ENCODE measurements at regions not wholly inside any gene's neighbourhood (a gene's known extent, or its start where the extent isn't known, plus 50 kb on each side); places are given as distances from the start of the nearest gene placed in this dataset.

DNA sequence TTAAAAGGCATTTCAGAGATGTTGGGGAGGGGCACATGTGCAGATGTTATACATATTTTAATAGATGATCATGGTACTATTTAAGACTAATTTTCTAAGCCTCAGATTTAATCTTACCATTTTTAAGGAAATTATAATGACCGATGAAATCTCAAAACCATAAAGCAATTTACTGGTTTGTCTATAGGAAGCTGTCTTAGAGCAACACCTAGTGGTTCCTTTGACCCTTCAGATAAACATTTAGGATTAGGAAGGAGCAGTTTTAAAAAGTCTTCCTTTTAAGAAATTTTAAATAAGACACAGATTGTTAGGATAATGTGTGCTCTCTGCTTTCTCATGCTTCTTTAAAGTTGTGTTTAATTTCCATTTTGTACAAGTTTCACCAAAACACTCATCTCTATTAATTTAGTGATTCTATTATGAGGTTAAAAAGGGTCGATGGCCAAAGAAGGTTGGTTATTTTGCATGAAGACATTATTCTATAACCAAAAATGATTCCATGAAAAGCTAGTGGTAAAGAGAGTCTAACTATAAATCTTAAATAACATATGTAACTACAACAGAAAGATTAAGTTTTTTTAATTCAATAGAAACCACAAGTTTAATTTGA, 376.4 kb downstream of the HACE1 start:
- peaks cover 0 to 3% (median 0%) of the 10 kb centered on the region in 4 donors for H3K27me3 ChIP-seq (ENCODE audit: control insufficient read depth in 4 of 4, insufficient read depth in 4 of 4, low read length in 3 of 4)
- H3K4me1 ChIP-seq (ENCODE audit: control insufficient read depth in 4 of 4, insufficient read depth in 4 of 4, low read length in 3 of 4) = no peaks in the 10 kb centered on the region
- no peak overlapping the region for H3K27ac ChIP-seq (ENCODE audit: low read depth in 1 of 2, low read length in 2 of 2)
- no peak overlapping the region for H3K9ac ChIP-seq (ENCODE audit: low read depth in 1 of 2, low read length in 2 of 2)
- WGBS = 22% methylated on average over 2 of the region's 2 CpGs
- no peaks in the 10 kb centered on the region for H3K36me3 ChIP-seq (ENCODE audit: control insufficient read depth in 4 of 4, insufficient read depth in 3 of 4, low read depth in 1 of 4, low read length in 3 of 4)
- no peak for DNase-seq (ENCODE audit: low spot score)
- H3K4me3 ChIP-seq (ENCODE audit: low read depth in 1 of 3, low read length in 3 of 3) = no peak overlapping the region
- H3K9me3 ChIP-seq (ENCODE audit: control insufficient read depth in 4 of 4, low read length in 3 of 4) = no peaks in the 10 kb centered on the region
- TF ChIP-seq TAF1 (conservative IDR thresholded peaks at IDR 0.05) (no peak), RAD21 (IDR thresholded peaks at IDR 0.05) (peak in 1 of 2 donors; percentile 14)

DNA sequence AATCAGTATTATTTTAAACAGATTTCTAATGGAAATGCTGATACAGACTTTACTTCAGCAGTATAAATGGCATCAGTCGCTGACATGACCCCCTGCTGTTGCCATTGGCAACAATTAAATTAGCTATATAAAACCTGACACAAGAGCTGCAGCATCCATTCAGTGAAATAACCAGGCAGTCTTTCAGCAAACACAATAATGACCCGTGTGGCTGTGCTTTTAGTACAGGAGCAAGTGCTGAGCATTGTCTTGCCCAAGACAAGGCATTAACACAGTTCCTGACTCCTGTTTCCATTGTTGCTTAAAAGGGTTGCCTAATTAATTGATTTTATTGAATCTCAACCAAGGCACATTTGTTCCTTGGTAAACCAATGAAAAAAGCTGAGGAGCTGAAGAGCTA, 382.1 kb downstream of the HACE1 start:
- Histone ChIP-seq H3K27me3 (ENCODE audit: control insufficient read depth in 4 of 4, insufficient read depth in 4 of 4, low read length in 3 of 4) (no peaks in the 10 kb centered on the region), H3K4me3 (ENCODE audit: low read depth in 1 of 3, low read length in 3 of 3) (no peak overlapping the region), H3K36me3 (ENCODE audit: control insufficient read depth in 4 of 4, insufficient read depth in 3 of 4, low read depth in 1 of 4, low read length in 3 of 4) (no peaks in the 10 kb centered on the region), H3K9ac (ENCODE audit: low read depth in 1 of 2, low read length in 2 of 2) (no peak overlapping the region), H3K9me3 (ENCODE audit: control insufficient read depth in 4 of 4, low read length in 3 of 4) (no peaks in the 10 kb centered on the region), H3K4me1 (ENCODE audit: control insufficient read depth in 4 of 4, insufficient read depth in 4 of 4, low read length in 3 of 4) (no peaks in the 10 kb centered on the region), H3K27ac (ENCODE audit: low read depth in 1 of 2, low read length in 2 of 2) (no peak overlapping the region)
- TF ChIP-seq, protein P1, sequence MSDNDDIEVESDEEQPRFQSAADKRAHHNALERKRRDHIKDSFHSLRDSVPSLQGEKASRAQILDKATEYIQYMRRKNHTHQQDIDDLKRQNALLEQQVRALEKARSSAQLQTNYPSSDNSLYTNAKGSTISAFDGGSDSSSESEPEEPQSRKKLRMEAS (IDR thresholded peaks at IDR 0.05) = no peak
- TF ChIP-seq FOXA1 (IDR thresholded peaks at IDR 0.05) = no peak
- WGBS = 61% methylated on average over 2 of the region's 2 CpGs
- DNase-seq (ENCODE audit: low spot score) = no peak

DNA sequence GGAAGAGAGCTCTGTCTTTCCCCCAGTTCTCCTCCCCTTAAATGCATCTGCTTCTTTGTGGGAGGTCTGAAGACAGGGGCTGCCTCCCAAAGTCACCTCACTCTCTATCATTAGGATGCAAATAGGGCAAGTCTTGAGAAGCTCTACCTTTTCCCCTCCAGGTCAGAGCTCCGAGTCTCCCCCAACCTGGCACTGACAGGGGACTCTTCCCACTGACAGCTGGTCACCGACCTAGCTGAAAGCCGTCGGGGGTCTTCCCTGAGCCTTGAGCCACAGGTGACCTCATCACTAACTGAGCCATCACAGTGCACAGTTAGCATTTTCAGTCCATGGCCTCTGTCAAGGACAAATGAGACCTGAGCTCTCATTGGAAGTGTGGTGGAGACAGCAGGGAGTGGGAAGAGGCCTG, 386.7 kb downstream of the HACE1 start:
- no peaks in the 10 kb centered on the region for H3K9me3 ChIP-seq (ENCODE audit: control insufficient read depth in 4 of 4, low read length in 3 of 4)
- WGBS = 39% methylated on average over 4 of the region's 4 CpGs
- no peak for DNase-seq (ENCODE audit: low spot score)
- H3K4me3 ChIP-seq (ENCODE audit: low read depth in 1 of 3, low read length in 3 of 3) = no peak overlapping the region
- H3K27ac ChIP-seq (ENCODE audit: low read depth in 1 of 2, low read length in 2 of 2) = no peak overlapping the region
- no peaks in the 10 kb centered on the region for H3K4me1 ChIP-seq (ENCODE audit: control insufficient read depth in 4 of 4, insufficient read depth in 4 of 4, low read length in 3 of 4)
- TF ChIP-seq HNF4G (IDR thresholded peaks at IDR 0.05) (no peak), FOXA1 (IDR thresholded peaks at IDR 0.05) (no peak), SP1 (IDR thresholded peaks at IDR 0.05) (no peak)
- TF ChIP-seq, protein P2, sequence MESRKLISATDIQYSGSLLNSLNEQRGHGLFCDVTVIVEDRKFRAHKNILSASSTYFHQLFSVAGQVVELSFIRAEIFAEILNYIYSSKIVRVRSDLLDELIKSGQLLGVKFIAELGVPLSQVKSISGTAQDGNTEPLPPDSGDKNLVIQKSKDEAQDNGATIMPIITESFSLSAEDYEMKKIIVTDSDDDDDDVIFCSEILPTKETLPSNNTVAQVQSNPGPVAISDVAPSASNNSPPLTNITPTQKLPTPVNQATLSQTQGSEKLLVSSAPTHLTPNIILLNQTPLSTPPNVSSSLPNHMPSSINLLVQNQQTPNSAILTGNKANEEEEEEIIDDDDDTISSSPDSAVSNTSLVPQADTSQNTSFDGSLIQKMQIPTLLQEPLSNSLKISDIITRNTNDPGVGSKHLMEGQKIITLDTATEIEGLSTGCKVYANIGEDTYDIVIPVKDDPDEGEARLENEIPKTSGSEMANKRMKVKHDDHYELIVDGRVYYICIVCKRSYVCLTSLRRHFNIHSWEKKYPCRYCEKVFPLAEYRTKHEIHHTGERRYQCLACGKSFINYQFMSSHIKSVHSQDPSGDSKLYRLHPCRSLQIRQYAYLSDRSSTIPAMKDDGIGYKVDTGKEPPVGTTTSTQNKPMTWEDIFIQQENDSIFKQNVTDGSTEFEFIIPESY (IDR thresholded peaks at IDR 0.05) = no peak
- no peak overlapping the region for H3K9ac ChIP-seq (ENCODE audit: low read depth in 1 of 2, low read length in 2 of 2)
- H3K36me3 ChIP-seq (ENCODE audit: control insufficient read depth in 4 of 4, insufficient read depth in 3 of 4, low read depth in 1 of 4, low read length in 3 of 4) = no peaks in the 10 kb centered on the region
- no peaks in the 10 kb centered on the region for H3K27me3 ChIP-seq (ENCODE audit: control insufficient read depth in 4 of 4, insufficient read depth in 4 of 4, low read length in 3 of 4)

DNA sequence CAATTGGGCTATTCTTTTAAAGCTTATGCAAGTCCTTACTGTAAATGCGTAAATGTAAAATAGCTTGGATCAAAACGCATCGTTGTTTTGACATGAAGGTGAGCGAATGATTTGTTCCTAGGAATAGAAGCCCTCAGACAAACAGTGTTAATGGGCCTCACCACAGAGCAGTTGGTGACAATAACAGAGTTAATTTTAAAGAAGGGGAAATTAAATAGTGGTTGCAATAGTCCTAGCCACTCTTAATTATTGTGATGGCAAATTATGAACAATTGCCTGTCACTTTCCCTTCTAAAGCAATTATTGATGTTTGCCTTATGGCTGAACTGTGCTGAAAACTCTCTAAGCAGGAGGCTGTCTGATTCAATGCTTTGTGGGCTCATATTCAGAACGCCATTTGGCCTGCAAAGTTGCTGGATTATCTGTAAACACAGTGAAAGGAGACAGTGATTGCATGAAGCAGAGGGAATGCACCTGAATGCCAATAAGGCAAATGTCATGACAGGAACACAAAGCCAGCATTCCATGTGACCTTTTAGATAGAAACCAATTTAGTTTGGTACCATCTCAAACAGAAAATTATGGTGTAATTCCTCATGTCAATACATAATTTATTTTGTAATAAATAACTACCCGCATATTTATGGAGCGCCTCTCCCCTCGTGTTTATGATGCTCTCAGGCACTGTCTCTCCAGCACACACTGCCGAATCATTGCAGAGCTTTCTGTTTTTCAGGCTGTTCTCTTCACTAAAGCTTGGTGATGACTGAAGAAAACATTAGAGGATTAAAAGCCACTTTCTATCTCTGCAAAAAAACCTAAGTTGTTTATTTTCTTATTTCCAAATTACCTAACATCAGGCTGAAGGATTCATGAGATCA, 387.5 kb downstream of the HACE1 start:
- no peak for DNase-seq (ENCODE audit: low spot score)
- H3K27ac ChIP-seq (ENCODE audit: low read depth in 1 of 2, low read length in 2 of 2) = no peak overlapping the region
- no peaks in the 10 kb centered on the region for H3K4me1 ChIP-seq (ENCODE audit: control insufficient read depth in 4 of 4, insufficient read depth in 4 of 4, low read length in 3 of 4)
- WGBS = 62% methylated on average over 9 of the region's 9 CpGs
- no peak overlapping the region for H3K4me3 ChIP-seq (ENCODE audit: low read depth in 1 of 3, low read length in 3 of 3)
- H3K9me3 ChIP-seq (ENCODE audit: control insufficient read depth in 4 of 4, low read length in 3 of 4) = no peaks in the 10 kb centered on the region
- no peak overlapping the region for H3K9ac ChIP-seq (ENCODE audit: low read depth in 1 of 2, low read length in 2 of 2)
- no peaks in the 10 kb centered on the region for H3K27me3 ChIP-seq (ENCODE audit: control insufficient read depth in 4 of 4, insufficient read depth in 4 of 4, low read length in 3 of 4)
- no peaks in the 10 kb centered on the region for H3K36me3 ChIP-seq (ENCODE audit: control insufficient read depth in 4 of 4, insufficient read depth in 3 of 4, low read depth in 1 of 4, low read length in 3 of 4)
- TF ChIP-seq, protein P2 (IDR thresholded peaks at IDR 0.05) = no peak
- TF ChIP-seq FOXA1 (IDR thresholded peaks at IDR 0.05) (no peak), YY1 (IDR thresholded peaks at IDR 0.05) (no peak), EGR1 (IDR thresholded peaks at IDR 0.05; ENCODE audit: low read depth in 2 of 2) (no peak), FOXA2 (IDR thresholded peaks at IDR 0.05) (no peak), RXRA (IDR thresholded peaks at IDR 0.05) (no peak), HNF4G (IDR thresholded peaks at IDR 0.05) (no peak), GABPA (IDR thresholded peaks at IDR 0.05 in 1 of 2, conservative IDR thresholded peaks at IDR 0.05 in 1 of 2) (no peak), NR2F2 (IDR thresholded peaks at IDR 0.05) (no peak), HNF4A (conservative IDR thresholded peaks at IDR 0.05) (no peak), TAF1 (conservative IDR thresholded peaks at IDR 0.05) (no peak), JUND (IDR thresholded peaks at IDR 0.05) (no peak), RAD21 (IDR thresholded peaks at IDR 0.05) (no peak), SP1 (IDR thresholded peaks at IDR 0.05) (no peak)
- TF ChIP-seq, protein P3, sequence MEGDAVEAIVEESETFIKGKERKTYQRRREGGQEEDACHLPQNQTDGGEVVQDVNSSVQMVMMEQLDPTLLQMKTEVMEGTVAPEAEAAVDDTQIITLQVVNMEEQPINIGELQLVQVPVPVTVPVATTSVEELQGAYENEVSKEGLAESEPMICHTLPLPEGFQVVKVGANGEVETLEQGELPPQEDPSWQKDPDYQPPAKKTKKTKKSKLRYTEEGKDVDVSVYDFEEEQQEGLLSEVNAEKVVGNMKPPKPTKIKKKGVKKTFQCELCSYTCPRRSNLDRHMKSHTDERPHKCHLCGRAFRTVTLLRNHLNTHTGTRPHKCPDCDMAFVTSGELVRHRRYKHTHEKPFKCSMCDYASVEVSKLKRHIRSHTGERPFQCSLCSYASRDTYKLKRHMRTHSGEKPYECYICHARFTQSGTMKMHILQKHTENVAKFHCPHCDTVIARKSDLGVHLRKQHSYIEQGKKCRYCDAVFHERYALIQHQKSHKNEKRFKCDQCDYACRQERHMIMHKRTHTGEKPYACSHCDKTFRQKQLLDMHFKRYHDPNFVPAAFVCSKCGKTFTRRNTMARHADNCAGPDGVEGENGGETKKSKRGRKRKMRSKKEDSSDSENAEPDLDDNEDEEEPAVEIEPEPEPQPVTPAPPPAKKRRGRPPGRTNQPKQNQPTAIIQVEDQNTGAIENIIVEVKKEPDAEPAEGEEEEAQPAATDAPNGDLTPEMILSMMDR (IDR thresholded peaks at IDR 0.05; ENCODE audit: low read depth, low read length, missing input control) = no peak

Measured in liver (tissue), 8 donors.